Trophoblast cell (in vitro differentiated cells and primary cell): ENCODE measurements at regions not wholly inside any gene's neighbourhood (a gene's known extent, or its start where the extent isn't known, plus 50 kb on each side); places are given as distances from the start of the nearest gene placed in this dataset.

Source experiments
- DNase-seq, 2 donors: peaks; one replicate each; pipeline ENCODE4 v3.0.0-alpha.2; 2016
- H2AFZ ChIP-seq: 2 replicates; pipeline ENCODE4 v1.6.1; 2013; ENCODE audit warnings: low read length, moderate library complexity, mild to moderate bottlenecking; ENCODE audit not compliant: insufficient read depth, poor library complexity
- H2AK5ac ChIP-seq: 2 replicates; pipeline ENCODE4 v1.6.1; 2013; ENCODE audit warnings: mild to moderate bottlenecking, low read length
- H2BK120ac ChIP-seq: 2 replicates; pipeline ENCODE4 v1.6.1; 2013; ENCODE audit warnings: low read length, mild to moderate bottlenecking, moderate library complexity; ENCODE audit not compliant: insufficient read depth, poor library complexity
- H2BK12ac ChIP-seq: 2 replicates; pipeline ENCODE4 v1.6.1; 2013; ENCODE audit warnings: mild to moderate bottlenecking, low read length, moderate library complexity
- H2BK5ac ChIP-seq: 2 replicates; pipeline ENCODE4 v1.6.1; 2013; ENCODE audit warnings: low read length, low read depth, moderate library complexity, mild to moderate bottlenecking; ENCODE audit not compliant: poor library complexity
- H3K14ac ChIP-seq: 2 replicates; pipeline ENCODE4 v1.6.1; 2013; ENCODE audit warnings: mild to moderate bottlenecking, low read length
- H3K18ac ChIP-seq: 2 replicates; pipeline ENCODE4 v1.6.1; 2013; ENCODE audit warnings: mild to moderate bottlenecking, low read length
- H3K23ac ChIP-seq: 2 replicates; pipeline ENCODE4 v1.6.1; 2013; ENCODE audit warnings: low read length
- H3K27ac ChIP-seq: 2 replicates; pipeline ENCODE4 v1.5.1; 2013; ENCODE audit warnings: low read depth, mild to moderate bottlenecking, inconsistent platforms, low read length, moderate library complexity
- H3K27me3 ChIP-seq: 2 replicates; pipeline ENCODE4 v1.6.1; 2013; ENCODE audit warnings: inconsistent platforms, mild to moderate bottlenecking, low read length, moderate library complexity; ENCODE audit not compliant: insufficient read depth
- H3K36me3 ChIP-seq, 2 experiments: 1 replicate in 1 of 2; 2 replicates in 1 of 2; pipeline ENCODE4 v1.6.1; 2013; ENCODE audit warnings: low read length in 2 of 2, mild to moderate bottlenecking in 2 of 2, moderate library complexity in 1 of 2; ENCODE audit not compliant: insufficient read depth in 2 of 2, control insufficient read depth in 1 of 2
- H3K4ac ChIP-seq: 2 replicates; pipeline ENCODE4 v1.6.1; 2013; ENCODE audit warnings: low read depth, mild to moderate bottlenecking, low read length, moderate library complexity
- H3K4me1 ChIP-seq, 2 experiments: 1 replicate in 1 of 2; 2 replicates in 1 of 2; pipeline ENCODE4 v1.6.1; 2013; ENCODE audit warnings: low read length in 2 of 2, mild to moderate bottlenecking in 2 of 2, moderate library complexity in 1 of 2; ENCODE audit not compliant: insufficient read depth in 2 of 2, control insufficient read depth in 1 of 2
- H3K4me2 ChIP-seq: 2 replicates; pipeline ENCODE4 v1.6.1; 2013; ENCODE audit warnings: inconsistent platforms, mild to moderate bottlenecking, low read length, moderate library complexity
- H3K4me3 ChIP-seq: 2 replicates; pipeline ENCODE4 v1.5.1; 2013; ENCODE audit warnings: mild to moderate bottlenecking, low read depth, low read length, inconsistent platforms
- H3K79me1 ChIP-seq: one replicate; pipeline ENCODE4 v1.6.1; 2013; ENCODE audit warnings: low read length
- H3K79me2 ChIP-seq: 2 replicates; pipeline ENCODE4 v1.6.1; 2013; ENCODE audit warnings: low read length, mild to moderate bottlenecking; ENCODE audit not compliant: control insufficient read depth, insufficient read depth, poor library complexity
- H3K9ac ChIP-seq: 2 replicates; pipeline ENCODE4 v1.6.1; 2013; ENCODE audit warnings: mild to moderate bottlenecking, low read length
- H3K9me3 ChIP-seq: 2 replicates; pipeline ENCODE4 v1.6.1; 2013; ENCODE audit warnings: low read depth, mild to moderate bottlenecking, control low read depth, inconsistent platforms, low read length; ENCODE audit not compliant: insufficient read depth
- H4K12ac ChIP-seq: 2 replicates; pipeline ENCODE4 v1.6.1; 2013; ENCODE audit warnings: low read depth, mild to moderate bottlenecking, low read length, moderate library complexity
- H4K8ac ChIP-seq: 2 replicates; pipeline ENCODE4 v1.6.1; 2013; ENCODE audit warnings: low read depth, mild to moderate bottlenecking, low read length, moderate library complexity
- H4K91ac ChIP-seq: one replicate; pipeline ENCODE4 v1.6.1; 2013; ENCODE audit warnings: low read depth, mild to moderate bottlenecking, low read length, moderate library complexity
- WGBS: extraction: QIAGEN DNeasy Blood & Tissue Kit; methylation state at CpG from one replicate; pipeline ENCODE4 v1.1.7; 2013; ENCODE audit warnings: missing lambda C conversion rate; ENCODE audit not compliant: insufficient read length, insufficient coverage; ENCODE audit errors: extremely low coverage; 5-methylcytosine and 5-hydroxymethylcytosine counted together

DNA sequence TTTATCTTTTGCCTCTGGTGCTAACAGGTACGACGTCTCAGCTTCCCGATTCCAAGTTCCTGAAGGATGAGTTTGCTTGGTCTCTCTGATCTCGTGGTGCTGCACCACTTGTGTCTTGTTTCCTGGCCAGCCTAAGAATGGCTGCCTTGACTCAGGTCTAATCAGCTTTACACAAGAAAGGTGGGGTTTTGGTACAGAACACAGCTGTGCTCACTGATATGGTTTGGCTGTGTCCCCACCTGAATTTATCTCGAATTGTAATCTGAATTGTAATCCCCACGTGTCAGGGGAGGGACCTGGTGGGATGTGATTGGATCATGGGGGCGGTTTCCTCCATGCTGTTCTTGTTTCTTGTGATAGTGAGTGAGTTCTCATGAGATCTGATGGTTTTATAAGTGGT, 305.3 kb upstream of the NOCT start:
- Histone ChIP-seq H4K8ac (no peak overlapping the region), H3K4me3 (no peak overlapping the region), H4K12ac (no peak overlapping the region), H2AK5ac (no peak overlapping the region), H3K79me1 (no peaks in the 10 kb centered on the region), H2BK5ac (no peak overlapping the region), H3K4me2 (no peak overlapping the region), H3K9ac (no peak overlapping the region), H3K36me3 (no peaks in the 10 kb centered on the region), H2BK12ac (no peak overlapping the region), H3K4me1 (no peaks in the 10 kb centered on the region), H3K9me3 (no peaks in the 10 kb centered on the region), H3K27ac (no peak overlapping the region), H3K27me3 (no peaks in the 10 kb centered on the region), H3K18ac (no peak overlapping the region), H3K14ac (no peak overlapping the region), H4K91ac (no peak overlapping the region), H2AFZ (no peak overlapping the region), H3K79me2 (no peaks in the 10 kb centered on the region), H3K23ac (no peak overlapping the region), H3K4ac (no peak overlapping the region), H2BK120ac (no peak overlapping the region)
- no peak for DNase-seq
- WGBS = no CpG with 5 or more reads among the region's 7 CpGs

DNA sequence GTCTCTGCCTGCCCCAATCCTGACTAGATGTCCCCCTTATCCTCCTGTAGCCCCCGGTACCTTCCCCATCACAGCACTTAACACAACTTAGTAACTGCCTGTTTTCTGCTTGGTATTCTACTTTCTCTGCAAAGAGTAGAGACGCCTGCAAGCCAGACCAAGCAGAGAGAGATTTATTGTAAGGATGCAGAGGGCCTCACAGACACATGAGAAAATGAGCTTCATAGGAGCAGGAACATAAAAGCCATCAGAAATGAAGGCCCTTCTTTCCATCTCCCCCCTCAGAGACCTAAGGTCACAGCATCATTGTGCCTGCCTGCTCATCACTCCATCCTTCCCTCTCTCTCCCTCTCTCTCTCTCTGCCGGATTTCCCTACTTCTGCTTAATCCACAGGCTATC, 305.7 kb upstream of the NOCT start:
- no peak overlapping the region for H2AFZ ChIP-seq
- no peak overlapping the region for H2BK120ac ChIP-seq
- H3K4me1 ChIP-seq = no peaks in the 10 kb centered on the region
- no peak overlapping the region for H2AK5ac ChIP-seq
- no peaks in the 10 kb centered on the region for H3K36me3 ChIP-seq
- H3K27me3 ChIP-seq = no peaks in the 10 kb centered on the region
- no peak overlapping the region for H3K9ac ChIP-seq
- no peak overlapping the region for H3K18ac ChIP-seq
- no peak overlapping the region for H3K14ac ChIP-seq
- no peak overlapping the region for H4K12ac ChIP-seq
- H4K8ac ChIP-seq = no peak overlapping the region
- H2BK5ac ChIP-seq = no peak overlapping the region
- H3K79me1 ChIP-seq = no peaks in the 10 kb centered on the region
- H4K91ac ChIP-seq = no peak overlapping the region
- H3K27ac ChIP-seq = no peak overlapping the region
- no peaks in the 10 kb centered on the region for H3K79me2 ChIP-seq
- no peak overlapping the region for H3K4me3 ChIP-seq
- no peak overlapping the region for H3K23ac ChIP-seq
- no CpG with 5 or more reads among the region's 3 CpGs for WGBS
- H3K4ac ChIP-seq = no peak overlapping the region
- DNase-seq = no peak
- H3K4me2 ChIP-seq = no peak overlapping the region
- no peak overlapping the region for H2BK12ac ChIP-seq
- H3K9me3 ChIP-seq = no peaks in the 10 kb centered on the region

DNA sequence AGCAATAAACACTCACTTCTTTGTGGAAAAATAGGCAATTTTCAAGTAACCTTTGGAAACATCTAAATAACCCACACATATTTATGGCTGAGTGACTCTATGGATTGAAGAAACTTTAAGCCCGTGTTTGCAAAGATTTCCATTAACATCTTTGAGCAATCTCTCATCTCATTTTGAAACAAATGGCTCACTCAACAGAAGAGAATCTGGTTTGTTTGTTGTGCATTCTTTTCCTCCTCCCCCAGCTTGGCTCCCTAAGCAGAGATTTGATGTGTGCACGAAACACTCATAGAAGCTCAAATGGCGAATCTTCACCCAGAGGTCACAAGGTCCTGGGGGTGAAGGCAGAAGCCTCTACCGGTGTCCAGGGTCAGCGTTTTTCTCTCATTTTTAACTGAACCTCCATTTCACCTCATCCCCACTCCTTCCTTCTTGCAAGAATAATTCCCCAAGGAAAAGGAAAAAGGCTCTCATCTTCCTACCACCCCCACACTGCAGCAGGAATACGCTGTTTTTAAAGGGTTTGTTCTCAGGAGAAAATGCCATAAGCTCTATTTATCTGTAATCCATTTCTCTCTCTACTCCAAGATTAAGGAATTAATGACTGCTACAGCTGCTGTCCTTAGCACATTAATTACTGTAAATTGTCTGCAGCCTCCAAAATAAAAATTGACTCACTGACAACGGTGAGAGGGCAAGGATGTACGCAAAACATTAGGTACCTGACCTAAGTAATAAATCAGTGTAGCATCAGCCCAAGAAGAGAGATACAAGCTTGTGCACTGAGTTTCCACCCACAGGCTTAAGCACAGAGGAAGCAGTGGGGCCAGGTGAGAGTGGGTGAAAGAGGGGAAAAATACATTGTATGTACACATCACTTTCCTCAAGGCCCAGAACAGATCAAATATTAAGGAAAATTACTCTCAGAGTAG, 307.6 kb upstream of the NOCT start:
- no peak overlapping the region for H2BK5ac ChIP-seq
- H3K14ac ChIP-seq = no peak overlapping the region
- no peak overlapping the region for H4K12ac ChIP-seq
- no peaks in the 10 kb centered on the region for H3K9me3 ChIP-seq
- H3K79me2 ChIP-seq = no peaks in the 10 kb centered on the region
- no peak overlapping the region for H4K91ac ChIP-seq
- H3K23ac ChIP-seq = no peak overlapping the region
- H3K27me3 ChIP-seq = no peaks in the 10 kb centered on the region
- DNase-seq = peak in 1 of 2 donors; percentile 17
- H3K4me3 ChIP-seq = no peak overlapping the region
- no peaks in the 10 kb centered on the region for H3K4me1 ChIP-seq
- no peaks in the 10 kb centered on the region for H3K79me1 ChIP-seq
- no peak overlapping the region for H2BK120ac ChIP-seq
- H2AFZ ChIP-seq = no peak overlapping the region
- no peak overlapping the region for H3K4me2 ChIP-seq
- H3K36me3 ChIP-seq = no peaks in the 10 kb centered on the region
- no peak overlapping the region for H4K8ac ChIP-seq
- H2BK12ac ChIP-seq = no peak overlapping the region
- no peak overlapping the region for H2AK5ac ChIP-seq
- H3K4ac ChIP-seq = no peak overlapping the region
- WGBS = no CpG with 5 or more reads among the region's 8 CpGs
- no peak overlapping the region for H3K9ac ChIP-seq
- no peak overlapping the region for H3K27ac ChIP-seq
- H3K18ac ChIP-seq = no peak overlapping the region

DNA sequence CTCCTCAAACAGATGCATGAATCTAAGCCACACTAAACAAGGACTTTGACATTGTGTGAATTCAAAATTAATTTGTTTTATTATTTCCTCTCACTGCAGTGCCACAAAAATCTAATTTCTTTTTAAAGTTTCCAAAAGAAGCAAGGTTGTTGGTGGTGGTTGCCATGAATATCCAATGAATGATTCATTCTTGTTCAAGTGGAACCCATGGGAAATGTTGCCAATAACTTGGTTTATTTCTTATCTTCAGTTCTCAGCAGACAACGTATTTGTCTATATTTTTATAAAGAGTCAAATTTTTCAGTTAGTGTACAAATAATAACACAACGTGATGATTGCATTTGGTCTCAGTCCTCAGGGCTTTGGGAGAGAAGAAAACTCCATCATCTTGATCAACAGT, 309.4 kb upstream of the NOCT start:
- H3K9me3 ChIP-seq = no peaks in the 10 kb centered on the region
- H3K18ac ChIP-seq = no peak overlapping the region
- no peak overlapping the region for H4K8ac ChIP-seq
- no peak overlapping the region for H3K9ac ChIP-seq
- H3K4me1 ChIP-seq = no peaks in the 10 kb centered on the region
- H2AK5ac ChIP-seq = no peak overlapping the region
- H2AFZ ChIP-seq = no peak overlapping the region
- no peak for DNase-seq
- no peak overlapping the region for H3K4ac ChIP-seq
- WGBS = no CpG with 5 or more reads among the region's 2 CpGs
- no peak overlapping the region for H3K27ac ChIP-seq
- H2BK5ac ChIP-seq = no peak overlapping the region
- H3K36me3 ChIP-seq = no peaks in the 10 kb centered on the region
- no peak overlapping the region for H3K23ac ChIP-seq
- no peak overlapping the region for H2BK12ac ChIP-seq
- H3K79me1 ChIP-seq = no peaks in the 10 kb centered on the region
- no peak overlapping the region for H3K4me2 ChIP-seq
- no peak overlapping the region for H4K12ac ChIP-seq
- H3K79me2 ChIP-seq = no peaks in the 10 kb centered on the region
- H2BK120ac ChIP-seq = no peak overlapping the region
- H4K91ac ChIP-seq = no peak overlapping the region
- H3K4me3 ChIP-seq = no peak overlapping the region
- no peaks in the 10 kb centered on the region for H3K27me3 ChIP-seq
- no peak overlapping the region for H3K14ac ChIP-seq
